NAMALWA (cell line): ENCODE measurements at regions not wholly inside any gene's neighbourhood (a gene's known extent, or its start where the extent isn't known, plus 50 kb on each side); places are given as distances from the start of the nearest gene placed in this dataset.
A peak's percentile ranks its signal among the peaks of the same experiment; 100 is the strongest.

Experiments used
- DNase-seq: peaks from one replicate; pipeline ENCODE4 v3.0.0-alpha.2; 2015; ENCODE audit warnings: low spot score

DNA sequence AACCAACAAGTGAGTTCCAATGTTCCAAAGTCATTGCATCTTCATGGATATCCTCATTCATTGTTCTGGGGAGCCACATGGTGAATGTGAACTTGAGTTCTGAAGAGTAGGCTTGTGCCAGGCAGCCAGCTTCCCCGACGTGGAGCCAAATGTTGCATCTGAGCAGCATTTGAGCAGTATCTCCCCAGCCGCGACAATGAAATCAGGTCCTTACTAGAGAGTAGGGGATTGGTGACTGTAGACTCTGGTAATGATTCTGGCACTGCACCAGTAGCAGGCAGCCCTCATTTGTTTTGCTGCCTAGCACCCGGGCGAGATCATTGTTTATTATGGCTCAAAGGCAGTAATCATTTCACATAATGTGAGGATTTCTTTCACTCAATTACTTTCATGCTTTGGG is 451.4 kb upstream of the C9orf72 start:
- no peak for DNase-seq

DNA sequence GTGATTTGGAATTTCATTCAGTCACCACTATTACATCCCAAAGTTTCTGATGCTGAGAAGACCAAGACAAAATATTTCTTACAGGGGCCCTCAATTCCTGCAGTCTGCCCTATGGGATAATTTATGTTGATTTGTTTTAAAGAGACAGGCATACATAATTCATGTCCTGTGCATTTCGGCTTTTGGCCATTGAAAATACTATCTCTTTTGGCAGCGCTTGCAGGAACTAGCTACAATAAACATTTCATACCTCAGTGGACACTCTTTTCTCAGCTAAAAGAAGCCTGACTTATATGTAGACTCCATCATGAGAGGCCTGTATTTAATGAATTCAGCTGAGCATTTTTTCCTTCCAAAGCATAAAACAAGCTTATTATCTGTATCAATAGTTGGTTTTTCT is 451.9 kb upstream of the C9orf72 start:
- no peak for DNase-seq

DNA sequence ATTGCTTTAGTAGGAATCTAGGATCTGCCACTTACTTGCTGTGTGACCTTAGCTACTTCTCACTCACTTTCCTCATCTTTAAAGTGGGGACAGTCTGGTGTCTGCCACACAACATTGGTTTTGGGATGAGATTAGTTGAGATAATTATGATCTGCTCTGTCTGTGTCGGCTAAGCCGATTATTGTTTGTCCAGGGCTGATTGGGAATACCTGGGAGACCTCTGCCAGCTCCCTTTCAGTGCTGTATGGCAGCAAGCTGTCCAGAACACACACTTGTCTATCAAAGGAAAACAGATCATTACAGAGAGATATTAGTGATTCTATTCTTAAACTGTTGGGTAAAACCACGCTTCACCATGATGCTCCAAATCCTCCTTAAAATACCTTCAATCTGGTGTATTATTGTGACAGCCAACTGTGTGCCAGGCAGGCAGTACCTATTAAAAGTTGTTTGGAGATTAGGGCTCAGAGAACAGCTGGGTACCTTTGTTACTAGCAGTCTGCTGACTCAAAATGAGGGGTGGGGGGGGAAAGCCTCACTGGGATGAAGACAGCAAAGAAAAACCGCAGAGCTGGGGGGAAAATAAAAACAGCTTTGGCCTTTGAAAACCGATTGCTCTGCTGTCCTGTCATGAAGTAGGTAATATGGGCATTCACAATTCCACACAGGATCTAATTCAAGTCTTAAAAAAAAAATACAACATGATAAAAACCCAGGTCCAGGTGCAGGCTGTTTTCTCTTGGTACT is 458.4 kb upstream of the C9orf72 start:
- no peak for DNase-seq

DNA sequence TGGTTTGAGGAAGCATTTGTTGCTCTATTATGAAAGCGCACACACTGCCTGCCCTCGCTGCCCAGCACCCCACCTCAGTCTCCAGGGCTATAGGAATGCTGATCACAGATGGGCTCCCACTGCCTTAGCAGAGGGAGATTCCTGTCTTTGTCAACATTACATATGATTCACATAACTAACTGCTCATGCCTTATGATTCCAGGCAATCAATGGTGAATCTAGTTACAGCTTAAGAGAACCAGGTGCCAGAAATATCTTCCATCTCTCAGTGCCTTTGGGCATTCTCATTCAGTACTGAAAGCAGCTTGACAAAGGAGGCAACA is 458.9 kb upstream of the C9orf72 start:
- DNase-seq = no peak

DNA sequence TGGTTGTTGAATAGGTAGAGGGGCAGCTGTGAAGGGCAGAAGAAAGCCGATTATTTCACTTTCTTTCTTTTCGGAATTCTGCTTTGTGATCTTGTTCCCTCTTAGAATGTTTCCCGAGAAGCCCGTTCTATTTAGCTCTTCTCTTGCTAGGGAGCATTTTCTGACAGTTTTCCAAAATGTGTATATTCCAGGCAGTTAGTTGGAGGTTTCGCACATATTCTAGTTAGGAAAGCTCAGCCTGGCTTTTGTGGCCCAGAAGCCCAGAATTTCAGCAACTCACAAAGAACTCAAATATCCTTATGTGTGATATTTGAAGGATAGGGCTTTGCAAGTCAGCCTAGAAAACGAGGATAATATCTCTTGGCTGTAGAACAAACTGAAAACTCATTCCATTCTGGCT is 461.0 kb upstream of the C9orf72 start:
- no peak for DNase-seq

DNA sequence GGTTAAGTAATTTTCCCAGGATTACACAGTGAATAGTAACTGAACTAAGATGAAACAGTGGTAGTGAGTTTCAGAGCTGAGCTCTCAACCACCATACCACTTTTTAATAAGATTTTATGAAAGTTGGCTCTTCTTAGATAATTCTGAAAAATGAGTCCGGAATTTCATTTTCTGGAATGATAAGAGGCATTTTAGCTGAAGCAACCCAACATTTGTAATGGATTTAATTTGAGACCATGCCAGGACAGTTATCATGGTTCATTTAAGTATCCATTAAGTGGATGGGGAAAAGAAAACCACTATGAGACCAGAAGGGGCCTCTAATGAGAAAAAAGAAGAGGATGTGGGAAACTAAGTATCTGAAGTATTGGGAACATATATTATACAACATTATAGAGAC is 464.7 kb upstream of the C9orf72 start:
- no peak for DNase-seq

DNA sequence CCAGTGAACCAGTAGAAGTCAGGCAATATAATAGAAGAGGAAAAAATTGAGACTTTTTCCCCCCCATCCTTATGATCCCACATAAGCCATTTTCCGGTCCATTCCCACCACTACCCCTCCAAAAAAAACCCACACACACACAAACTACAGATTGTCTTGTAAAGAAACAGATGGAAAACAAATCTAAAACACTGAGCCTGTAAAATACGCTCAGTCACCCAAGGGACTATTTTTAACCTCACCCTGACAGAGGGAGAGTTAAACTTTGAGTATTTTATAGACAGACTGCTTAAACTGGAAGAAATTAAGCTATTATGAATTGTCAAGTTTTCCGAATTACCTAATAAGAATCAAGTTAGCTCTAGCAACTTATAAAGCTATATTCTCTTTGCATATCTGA is 471.8 kb upstream of the C9orf72 start:
- no peak for DNase-seq

DNA sequence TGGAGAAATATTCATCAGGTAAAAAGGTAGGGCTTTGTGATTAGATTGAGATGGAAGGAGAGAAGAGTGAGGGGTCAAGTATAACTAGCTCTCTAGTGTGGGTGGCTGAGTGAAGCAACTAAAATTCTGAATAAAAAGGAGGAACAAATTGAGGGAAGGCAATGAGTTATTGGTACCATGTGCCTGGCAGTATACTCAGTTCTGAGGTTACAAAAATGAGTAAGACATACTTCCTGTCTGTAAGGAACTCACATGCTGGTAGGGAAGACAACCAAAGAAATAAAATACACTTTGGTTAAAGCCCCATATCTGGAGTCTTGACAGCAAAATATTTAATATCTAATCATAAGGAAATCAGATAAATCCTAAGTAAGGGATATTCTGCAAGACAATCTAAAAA is 476.8 kb upstream of the C9orf72 start:
- no peak for DNase-seq

DNA sequence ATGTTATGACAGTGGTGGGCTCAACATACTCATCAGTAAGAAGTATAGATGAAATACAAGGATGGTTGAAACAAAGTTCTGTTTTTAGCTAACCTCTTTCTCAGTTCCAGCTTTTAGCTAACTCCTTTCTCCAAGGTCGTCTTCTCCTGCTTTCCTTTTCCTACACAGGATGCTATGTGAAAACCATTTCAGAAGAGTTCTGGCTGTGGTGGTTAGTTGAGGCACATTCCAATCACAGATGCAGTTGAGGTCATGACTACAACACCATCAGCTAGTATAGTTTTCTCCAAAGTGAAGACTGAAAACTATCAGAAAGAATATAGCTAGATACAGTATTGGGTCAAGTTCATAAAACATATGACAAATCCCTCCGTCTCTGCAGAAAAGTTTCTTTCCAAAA is 477.7 kb upstream of the C9orf72 start:
- DNase-seq = no peak

DNA sequence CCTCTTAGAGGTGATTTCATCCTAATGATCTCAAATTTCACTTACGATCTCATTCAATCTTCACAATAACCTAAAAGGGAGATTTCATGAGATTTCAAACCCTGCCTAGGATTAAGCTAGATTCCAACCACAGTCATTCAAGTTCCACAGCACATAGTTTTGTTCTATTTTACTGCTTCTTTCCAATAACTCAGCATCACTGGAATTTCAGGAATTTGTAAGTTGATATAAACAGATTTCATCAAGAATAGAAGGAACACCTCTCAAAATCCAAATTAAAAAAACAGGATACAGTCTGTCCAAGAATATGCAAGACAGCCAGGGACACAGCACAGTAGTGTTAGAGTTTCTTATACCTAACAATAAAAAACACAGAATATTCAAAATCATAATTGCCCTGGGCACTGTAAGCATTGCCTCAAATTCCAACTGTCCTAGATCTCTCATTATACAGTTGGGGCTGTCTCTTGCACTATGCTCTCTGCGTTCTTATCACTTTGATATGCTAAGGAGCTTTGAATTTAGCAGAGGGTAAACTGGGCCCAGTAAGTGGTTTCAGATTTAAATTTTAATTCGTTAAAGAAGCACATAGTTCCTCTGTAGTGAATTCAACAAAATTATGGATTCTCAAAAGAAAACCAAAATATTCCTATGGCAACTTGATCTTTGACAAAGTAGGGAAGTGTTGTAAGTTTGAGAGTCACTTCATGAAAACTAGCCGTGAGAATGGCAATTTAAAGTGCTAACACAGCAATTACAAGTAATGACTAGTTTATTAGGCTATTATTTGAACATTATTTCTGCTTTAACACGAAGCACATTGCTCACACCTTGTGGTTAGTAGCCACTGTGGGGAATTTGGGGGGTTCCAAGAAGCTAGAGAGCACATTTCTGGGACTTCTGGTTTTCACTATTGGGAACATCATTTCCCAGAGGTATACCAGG is 478.6 kb upstream of the C9orf72 start:
- DNase-seq = no peak

DNA sequence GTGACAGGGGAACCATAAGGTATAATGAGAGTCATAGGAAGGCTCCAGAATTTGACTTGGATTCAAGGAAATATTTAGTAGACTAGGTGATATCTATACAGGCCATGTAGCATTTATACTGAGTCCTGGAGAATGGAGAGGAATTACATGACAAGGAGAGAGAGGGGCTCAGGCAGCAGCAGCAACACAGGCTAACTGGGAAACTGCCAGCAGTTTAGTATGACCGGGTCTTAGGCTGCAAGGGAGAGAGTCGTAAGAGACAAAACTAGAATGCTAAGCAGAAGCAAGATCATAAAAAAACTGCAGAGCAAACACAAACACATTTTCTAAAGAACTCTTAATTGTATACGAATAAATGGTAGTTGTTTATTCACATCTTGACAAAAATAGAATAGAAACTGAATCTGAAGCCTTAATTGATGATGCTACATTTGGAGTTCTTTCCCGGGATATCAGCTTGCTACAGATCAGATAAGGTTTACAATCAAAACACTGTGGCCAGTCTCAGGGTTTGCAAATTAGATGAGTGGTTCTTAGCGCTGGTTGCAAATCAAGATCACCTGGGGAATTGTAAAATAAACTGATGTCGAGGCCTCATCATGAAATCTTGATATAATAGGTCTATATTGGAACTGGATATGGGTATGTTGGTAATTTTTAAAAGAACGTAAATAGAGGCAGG is 480.0 kb upstream of the C9orf72 start:
- no peak for DNase-seq

DNA sequence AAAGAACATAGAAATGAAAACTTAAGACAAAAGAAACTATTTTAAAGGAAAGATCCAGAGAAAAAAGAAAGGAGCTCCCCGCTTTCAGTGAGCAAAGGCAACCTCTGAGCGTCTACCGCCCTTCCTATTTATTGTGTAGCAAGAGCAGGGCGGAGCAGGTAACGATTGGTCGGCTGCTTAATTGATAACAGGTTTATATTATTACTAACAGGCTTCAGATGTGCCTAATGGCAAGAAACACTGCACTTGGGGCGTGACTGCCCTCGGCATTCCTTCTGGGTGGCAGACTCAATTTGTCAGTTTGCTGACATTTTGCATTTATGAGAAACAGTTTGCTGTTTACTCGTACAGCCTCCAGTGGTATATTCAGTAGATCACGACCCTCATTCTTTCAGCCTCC is 482.7 kb upstream of the C9orf72 start:
- no peak for DNase-seq

DNA sequence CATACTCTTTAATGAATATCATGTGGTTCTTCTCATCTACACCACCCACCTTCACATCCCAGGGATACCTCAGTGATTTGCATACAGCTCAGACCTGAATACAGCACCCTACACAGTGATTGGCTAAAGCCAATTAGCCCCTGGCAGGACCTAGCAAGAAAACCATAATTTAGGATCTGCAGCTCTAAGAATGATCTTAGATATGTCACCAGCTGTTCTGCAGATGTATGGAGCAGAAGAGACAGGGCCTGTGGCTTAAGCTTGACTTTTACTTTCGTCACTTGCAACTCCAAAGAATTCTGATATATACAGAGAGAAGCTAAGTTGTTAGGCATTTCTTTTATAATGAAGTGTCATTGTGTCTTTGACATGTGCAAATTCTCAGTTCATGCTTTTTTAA is 483.2 kb upstream of the C9orf72 start:
- no peak for DNase-seq

DNA sequence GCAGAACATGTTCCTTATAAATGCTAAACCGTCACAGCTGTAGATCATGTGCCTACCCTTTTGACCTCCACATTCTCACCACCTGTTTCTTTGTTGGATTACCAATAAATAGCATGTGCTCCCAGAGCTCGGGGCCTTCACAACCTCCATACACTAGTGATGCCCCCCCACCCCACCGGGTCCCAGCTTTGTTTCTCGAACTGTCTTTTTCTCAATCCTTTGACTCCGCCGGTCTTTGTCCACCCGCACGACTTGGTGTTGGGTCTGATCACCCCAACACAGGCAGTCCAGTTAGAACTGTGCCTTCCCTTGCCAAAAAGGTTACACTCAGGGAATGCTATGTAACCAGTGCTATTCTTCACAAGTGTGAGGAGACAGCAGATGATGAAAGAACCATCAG is 485.9 kb upstream of the C9orf72 start:
- DNase-seq = no peak

DNA sequence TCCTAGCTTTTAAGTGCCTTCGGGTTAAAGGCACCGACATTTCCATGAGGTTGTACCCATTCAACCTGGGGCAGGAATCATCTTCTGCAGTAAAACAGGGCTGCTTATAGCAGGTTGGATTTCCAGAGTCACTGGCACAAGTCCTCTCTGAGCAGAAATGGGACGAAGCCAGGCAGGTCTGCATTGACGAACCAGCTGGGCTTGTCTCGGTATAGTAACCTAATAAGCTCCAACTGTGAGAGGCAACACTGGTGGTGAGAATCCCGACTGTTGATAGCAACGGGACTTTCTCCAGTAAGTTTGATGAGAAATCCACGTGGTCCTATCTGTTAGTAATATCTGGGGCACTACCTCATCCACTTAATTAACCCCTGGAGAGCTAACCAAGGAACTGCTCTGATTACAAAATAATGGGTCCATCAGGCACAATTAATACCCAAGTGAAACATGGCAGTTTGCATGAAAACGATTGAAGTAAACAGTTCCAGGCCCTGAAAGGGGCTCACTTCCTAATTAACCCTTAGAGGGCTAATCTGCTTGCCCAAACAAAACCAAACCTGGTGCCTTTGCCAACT is 491.0 kb upstream of the C9orf72 start:
- no peak for DNase-seq

DNA sequence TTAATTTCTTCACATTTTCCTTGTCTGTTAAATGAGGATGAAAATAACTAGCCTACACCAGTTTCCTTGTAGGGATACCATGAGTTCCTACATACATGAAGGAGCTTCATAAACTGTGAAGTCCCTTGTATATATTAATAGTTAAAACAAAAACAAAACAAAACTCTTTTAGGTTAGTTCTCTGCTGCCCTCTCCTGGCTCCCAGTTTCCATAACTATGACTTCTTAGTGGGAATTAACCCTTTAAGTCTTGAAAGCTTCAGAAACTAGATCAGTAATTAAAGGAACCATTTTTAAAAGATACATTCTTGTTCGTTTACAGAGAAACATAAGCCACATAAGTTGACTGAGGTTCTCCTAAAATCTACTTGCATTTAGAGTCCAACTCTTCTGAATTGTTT is 500.0 kb upstream of the C9orf72 start:
- DNase-seq = peak; percentile 46

DNA sequence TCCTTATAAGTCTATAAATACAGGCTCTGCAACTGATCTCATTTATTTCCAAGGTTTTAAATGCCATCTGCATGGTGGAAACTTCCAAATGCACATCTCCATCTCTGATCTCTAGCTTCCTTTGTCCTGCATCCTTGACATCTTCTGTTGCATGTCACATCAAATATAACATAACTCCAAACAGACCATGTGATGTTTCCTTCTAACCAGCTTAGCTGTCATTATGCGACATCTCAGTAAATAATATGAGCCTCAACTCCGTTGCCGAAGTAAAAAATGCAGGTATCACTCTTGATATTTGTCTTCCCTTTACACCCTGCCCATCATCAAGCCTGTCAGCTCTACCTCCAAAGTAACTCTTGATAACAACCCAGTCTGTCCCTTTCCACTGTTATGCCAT is 506.4 kb upstream of the C9orf72 start:
- DNase-seq = no peak

DNA sequence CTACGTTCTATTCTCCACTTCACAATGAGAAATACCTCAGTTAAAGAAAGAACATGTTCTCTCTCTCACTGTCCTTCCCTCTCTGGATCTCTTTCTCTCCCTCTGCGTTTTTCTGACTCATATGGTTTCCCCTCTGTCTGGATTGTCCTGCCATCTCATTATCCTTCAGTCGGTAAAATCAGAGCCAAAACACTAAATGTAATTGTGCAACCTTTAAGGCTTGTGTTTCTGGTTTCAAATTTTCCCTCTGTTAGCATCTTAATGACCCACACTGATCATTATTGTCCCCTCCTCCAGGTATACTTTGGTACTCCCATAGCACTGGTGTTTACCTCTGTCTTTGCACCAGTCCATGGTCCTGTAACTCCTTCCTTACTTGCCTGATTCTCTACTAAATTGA is 509.4 kb upstream of the C9orf72 start:
- DNase-seq = no peak

DNA sequence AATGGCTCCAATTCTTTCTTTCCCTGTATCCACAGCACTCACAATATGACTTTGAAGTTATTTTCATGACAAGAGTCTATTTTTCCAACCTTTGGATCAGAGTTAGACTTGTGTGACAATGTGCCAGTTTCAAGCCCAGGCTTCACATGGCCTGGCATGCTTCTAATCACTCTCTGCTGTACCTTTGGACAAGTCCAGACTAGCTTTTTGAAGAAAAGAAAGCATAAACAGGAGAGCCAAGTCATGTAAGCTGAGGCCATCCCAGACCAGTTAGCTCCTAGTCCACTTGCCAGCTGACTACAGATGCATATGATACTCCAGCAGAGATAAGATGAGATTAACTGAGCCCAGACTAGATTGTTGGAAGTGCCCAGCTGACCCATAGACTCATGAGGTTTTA is 513.6 kb upstream of the C9orf72 start:
- DNase-seq = no peak

DNA sequence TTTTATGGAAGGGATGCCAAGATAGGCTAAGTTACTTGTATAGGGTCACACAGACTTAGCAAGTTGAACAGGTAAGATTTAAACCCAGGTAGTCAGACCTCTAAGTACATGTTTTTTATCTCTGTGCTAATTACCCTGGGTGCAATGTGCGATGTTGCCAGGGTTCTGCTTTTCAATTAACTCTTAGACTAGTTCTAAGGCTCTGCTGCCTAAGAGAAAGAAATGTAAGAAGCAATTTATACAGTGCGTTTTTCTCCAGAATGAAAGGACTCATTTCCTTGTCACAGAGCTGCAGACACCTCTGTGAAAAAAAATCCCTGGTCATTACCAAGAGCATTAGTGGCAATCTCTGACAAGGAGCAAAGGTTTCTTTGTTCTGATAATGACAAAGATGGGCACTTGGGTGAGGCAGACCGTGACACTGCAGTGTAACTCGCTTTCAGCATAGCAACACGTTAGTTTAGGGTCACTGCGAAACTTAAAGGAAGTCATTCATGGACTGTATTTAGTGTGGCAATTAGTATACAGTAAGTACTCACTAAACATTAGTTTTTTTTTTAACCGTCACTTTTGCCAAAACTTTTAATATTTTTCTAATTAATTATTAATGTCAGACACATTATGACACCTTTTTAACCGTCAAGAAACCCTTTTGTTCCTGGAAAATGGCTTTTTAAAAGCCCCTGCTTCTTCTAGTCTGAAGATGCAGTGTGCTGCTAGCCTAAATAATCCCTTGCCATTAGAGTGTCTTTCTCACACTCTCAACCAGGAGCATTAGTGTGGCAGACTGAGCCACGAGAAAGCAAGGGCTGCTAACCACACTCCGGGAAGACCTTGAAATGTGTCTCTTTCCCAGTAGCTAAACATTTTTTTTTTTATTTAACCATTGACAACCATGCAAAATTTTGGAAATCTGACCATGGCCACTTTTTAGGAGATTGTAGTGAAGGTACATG is 520.0 kb upstream of the C9orf72 start:
- no peak for DNase-seq

DNA sequence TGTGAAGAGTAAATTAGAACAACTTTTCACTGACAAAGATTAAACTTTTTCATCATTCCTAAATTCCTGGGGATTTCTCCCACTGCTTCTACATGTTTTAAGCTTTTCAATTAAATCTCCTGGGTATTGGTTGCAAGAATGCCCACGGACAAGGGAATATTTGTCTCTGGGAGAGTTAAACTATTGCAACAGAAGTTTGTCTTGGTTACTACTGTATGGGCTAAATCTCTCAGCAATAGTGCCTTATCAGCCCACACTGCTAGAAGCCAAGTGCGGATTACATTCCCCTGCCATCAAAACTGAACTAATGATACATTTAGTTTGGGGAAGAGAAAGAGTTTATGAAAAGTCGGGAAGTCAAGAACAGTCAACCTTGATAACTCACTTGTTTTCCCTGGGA is 528.2 kb upstream of the C9orf72 start:
- no peak for DNase-seq

DNA sequence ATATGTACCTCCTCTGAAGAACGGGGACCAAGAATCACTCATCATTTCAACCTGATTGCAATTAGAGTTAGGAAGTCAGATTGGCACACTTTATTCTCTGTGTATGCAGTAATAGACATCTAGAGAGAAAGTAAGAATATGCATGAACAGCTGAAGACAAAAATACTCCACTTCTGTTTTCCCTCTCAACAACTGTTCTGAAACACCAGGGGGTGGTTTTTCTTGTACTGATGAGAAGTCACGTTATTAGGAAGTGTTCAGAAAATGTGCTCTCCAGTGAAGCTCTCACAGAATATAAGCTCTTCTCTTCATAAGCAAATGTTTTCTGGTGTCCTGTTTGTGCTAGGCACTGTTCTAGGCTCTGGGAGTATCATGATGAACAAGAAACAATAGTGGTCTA is 531.7 kb upstream of the C9orf72 start:
- DNase-seq = no peak
